H4 (cell line): ENCODE measurements at regions not wholly inside any gene's neighbourhood (a gene's known extent, or its start where the extent isn't known, plus 50 kb on each side); places are given as distances from the start of the nearest gene placed in this dataset.
"Not testable (repeated sequence)": the region's sequence is repeated elsewhere in the genome, so short reads cannot be mapped to it uniquely, and the experiment has no call there.

Source experiments
- DNase-seq: peaks from one replicate; pipeline ENCODE4 v3.0.0-alpha.2; 2015; ENCODE audit warnings: low spot score

- DNase-seq: peak; percentile 52
Observed at GRCh38 chr15:87752250-87752951, 504.1 kb downstream of the NTRK3 start.

DNA sequence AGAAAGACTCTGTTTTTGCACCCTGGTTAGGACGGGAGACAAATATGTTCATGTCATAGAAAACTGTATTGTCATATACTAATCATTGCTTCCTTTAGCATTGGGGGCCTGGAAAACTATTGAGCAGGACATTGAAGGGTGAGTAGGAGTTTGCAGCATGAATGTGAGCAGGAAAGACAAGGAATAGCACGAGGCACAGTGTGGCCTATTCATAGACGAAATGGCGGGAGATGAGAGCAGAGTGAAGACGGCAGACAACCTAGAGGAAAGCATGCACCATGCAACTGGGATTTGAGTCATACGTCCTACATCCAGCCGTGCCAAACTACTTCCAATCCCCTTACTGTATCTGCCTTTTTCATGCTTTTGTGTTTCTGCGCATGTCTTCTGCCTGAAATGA is 508.1 kb downstream of the NTRK3 start:
- DNase-seq: no peak

DNA sequence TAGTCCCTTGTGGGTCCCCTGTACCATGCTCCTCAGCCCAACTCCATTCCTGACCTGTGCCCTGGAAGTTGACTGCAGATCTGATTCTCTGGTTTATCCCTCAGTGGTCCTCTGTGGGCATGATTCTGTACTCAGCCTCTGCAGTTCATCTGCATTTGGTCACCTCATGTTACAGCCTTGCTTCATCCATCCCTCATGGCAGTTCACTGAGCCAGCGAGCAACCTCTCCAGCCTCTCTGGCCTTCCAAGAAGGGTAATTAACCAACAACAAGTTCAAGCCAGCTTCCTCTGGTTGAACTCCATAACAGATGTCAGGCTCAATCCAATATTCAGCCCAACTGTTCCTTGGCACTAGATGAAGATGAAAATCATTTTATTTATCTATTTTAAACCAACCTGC is 509.5 kb downstream of the NTRK3 start:
- DNase-seq: no peak

- no peak for DNase-seq
Observed at GRCh38 chr15:87746333-87746732, 510.2 kb downstream of the NTRK3 start.

DNA sequence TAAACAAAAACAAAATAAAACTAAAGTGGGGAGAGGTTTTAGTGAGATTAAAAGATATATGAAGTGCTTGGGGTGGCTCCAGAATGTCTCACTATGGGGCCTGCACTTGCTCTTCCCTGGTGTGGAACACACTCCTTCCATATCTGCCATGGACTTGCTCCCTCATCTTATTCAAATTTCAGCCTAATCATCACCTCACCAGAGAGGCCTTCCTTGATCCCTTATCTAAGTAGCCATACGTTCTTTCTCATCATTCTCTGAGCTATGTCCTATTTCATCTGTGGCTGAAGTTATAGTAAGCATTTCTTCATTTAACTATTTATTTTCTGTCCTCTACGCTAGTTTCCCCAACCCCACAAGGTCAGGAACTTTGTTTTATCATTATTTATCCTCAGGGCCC is 511.7 kb downstream of the NTRK3 start:
- no peak for DNase-seq

DNA sequence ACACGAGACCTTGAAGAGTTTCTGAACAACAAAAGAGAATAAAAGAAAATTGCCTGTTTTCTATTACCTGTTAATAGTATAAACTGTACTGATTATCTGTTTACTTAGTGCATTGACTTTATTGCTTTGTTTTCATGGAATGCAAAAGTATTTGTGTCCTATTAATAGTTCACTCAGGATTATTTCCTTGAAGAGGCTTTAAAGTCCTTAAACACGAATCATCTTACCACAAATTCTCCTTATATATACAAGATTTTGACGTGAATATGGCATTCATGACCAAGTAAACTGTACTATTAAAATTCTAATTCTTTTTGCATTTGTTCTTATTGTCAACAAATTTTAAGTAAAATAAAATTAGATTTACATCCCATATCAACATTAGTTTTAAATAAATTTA is 513.0 kb downstream of the NTRK3 start:
- no peak for DNase-seq

DNA sequence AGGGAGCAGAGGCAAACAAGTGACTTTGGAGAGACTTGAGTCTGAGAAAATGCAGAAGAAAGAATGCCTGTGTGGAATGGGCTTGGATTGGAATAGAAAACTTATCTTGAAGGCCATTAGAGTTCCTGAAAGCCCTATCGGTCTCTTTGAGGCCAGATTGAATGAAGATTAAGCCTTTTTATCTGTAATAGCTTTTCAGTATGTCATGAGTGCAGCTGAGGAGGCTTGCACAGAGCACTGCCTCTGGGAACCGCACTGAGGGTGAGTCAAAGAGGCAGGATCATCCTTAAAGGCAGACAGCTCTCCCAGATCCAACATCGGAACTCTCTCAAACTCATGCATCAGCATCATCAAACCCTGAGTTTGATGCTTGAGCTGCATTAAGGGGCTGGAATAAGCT is 515.2 kb downstream of the NTRK3 start:
- no peak for DNase-seq

DNA sequence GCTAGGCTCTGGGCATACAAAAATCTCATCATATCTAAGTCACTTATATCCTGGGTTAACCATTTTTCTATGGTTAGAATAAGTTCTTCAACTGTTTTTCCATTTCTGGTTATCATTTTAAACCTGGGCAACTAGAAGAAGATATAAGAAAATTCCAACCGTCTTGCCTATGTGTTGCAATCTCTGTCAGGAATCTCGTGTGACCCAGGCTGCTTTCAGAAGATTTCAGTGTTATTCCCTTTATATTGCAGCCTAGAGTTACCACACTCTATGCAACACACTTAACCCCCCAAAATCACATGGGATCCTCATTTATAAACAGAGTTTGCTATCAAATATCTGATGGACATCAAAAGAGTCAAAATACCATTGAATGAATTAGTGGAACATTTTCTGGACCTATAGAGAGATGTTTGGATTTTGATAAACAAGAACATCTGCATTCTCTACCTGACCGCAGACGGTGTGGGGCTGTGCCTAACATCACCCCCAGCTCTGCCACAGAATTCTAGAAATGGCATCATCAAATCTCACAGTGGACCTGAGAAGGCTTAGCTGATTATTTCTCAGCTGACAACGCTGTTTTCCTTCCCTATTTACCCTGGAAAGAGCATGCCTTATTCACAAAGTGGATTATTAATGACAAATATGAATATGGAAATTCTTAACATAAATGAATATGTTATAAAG is 515.7 kb downstream of the NTRK3 start:
- no peak for DNase-seq

- DNase-seq: no peak
Observed at GRCh38 chr15:87739866-87740265, 516.7 kb downstream of the NTRK3 start.

DNA sequence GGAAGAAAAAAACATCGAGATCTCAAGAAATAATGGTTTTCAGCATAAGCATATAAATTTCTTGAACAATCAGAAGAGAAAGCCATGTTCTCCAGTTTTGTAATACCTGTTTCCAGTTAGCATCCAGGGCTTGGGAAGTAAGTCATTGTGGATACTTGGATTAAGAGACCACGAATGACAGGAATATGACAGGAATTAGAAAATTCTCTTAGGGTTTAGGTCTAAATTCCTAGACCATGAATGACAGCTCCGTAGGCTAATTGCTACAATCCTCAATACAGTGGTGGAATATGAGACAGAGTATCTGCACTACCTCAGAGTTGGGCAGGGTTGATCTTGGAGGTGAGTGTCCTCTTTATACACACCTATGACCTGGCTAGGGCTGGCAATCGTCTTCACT is 517.5 kb downstream of the NTRK3 start:
- no peak for DNase-seq

DNA sequence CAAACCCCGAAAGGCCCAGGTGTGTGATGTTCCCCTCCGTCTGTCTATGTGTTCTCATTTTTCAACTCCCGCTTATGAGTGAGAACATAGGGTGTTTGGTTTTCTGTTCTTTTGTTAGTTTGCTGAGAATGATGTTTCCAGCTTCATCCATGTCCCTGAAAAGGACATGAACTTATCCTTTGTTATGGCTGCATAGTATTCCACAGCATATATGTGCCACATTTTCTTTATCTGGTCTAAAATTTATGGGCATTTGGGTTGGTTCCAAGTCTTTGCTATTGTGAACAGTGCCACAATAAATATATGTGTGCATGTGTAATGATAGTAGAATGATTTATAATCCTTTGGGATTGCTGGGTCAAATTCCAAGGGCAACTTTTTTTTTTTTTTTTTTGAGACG is 519.1 kb downstream of the NTRK3 start:
- not testable (repeated sequence) for DNase-seq

GRCh38 chr15:87736891-87737389 is 519.6 kb downstream of the NTRK3 start:
- no peak for DNase-seq

DNA sequence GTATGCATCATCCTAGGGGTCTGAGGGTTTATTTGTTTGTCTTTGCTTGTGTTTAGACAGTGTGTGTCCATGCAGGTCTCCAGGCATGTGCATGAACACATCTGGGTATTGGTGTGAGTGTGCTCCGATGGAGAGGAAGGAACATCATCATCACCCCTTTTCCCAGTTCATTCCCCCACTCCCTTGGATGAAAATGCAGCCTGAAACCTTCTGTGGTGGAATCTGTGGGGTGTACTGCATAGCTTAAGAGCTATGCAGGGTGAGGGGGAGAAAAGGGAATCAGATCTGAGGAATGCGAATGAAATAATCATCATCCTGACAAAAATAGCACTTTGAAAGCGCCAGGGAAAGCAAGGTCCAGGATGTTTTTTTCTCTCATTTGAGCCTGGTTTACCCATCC is 520.1 kb downstream of the NTRK3 start:
- DNase-seq: no peak

GRCh38 chr15:87735522-87735921 is 521.0 kb downstream of the NTRK3 start:
- DNase-seq: no peak

- DNase-seq: no peak
Observed at GRCh38 chr15:87734571-87735373, 521.8 kb downstream of the NTRK3 start.

DNA sequence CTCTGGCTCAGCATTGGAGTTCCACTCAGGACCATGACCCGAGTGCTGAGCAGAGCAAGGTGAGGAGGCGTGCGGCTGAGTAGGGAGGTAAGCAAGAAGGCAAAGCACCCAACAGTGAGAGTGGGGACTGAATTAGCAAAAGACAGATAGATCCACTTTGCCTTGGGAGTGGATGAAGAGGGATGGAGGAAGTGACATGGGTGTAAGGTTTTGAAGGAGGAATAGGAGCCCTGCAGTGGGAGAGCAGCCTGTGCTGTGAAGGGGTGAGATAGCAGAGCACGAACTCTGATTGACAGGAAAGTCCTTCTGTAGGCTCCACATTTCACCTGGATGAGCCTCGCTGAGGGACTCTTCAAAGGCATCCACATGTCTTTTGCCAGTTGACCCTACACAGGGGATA is 522.6 kb downstream of the NTRK3 start:
- no peak for DNase-seq

GRCh38 chr15:87733541-87733941 is 523.0 kb downstream of the NTRK3 start:
- no peak for DNase-seq

DNA sequence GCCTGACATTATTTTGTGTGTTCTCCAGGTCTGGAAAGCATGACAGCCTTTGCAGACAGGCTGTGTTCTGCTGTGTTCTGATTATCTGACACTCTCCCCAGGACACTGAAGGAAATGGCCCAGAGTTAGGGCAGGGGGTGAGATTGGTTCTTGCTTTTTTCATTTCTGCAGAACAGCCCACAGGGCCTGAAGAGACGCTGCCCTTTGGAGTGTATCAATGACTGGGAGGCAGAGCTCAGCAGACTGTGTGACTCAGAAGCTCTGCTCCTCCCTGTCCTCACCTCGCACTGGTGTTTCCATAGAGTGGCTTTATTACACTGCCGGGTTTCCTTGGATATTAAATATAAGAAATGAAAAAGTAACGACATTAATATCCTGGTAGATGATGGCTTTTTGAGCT is 523.6 kb downstream of the NTRK3 start:
- DNase-seq: no peak

DNA sequence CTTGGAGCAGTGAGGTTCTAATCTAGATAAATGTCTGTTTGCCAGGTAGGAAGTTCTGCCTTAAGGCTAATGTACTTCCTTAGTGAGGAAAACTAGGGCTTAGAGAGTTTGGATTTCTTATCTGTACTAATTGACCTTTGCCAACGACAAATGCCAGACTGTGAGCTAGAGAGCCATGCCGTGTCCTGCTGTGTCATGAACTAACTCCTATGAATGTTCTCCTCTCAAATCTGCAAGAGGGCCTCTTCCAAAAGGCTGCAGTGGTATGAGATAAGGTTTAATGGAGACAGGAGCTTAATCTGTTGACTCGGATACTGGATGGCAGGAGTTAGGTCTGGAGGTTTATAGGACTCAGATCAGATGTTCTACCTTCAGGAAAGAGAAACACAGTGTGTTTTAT is 524.9 kb downstream of the NTRK3 start:
- no peak for DNase-seq

- DNase-seq: no peak
Observed at GRCh38 chr15:87730706-87731105, 525.8 kb downstream of the NTRK3 start.

GRCh38 chr15:87728998-87729397 is 527.5 kb downstream of the NTRK3 start:
- no peak for DNase-seq

GRCh38 chr15:87727073-87727472 is 529.5 kb downstream of the NTRK3 start:
- no peak for DNase-seq

GRCh38 chr15:87724330-87724729 is 532.2 kb downstream of the NTRK3 start:
- DNase-seq: no peak
